GM12878 (cell line): ENCODE measurements at regions not wholly inside any gene's neighbourhood (a gene's known extent, or its start where the extent isn't known, plus 50 kb on each side); places are given as distances from the start of the nearest gene placed in this dataset.

ENCODE experiments used
- KAT2A ChIP-seq: conservative IDR thresholded peaks from 2 replicates; pipeline ENCODE4 v1.6.1; 2011; ENCODE audit warnings: low read depth, low read length; ENCODE audit not compliant: control insufficient read depth
- LARP7 ChIP-seq: fragments of 450-650 bp; IDR thresholded peaks from 2 replicates; pipeline ENCODE4 v1.6.1; 2017; ENCODE audit warnings: mild to moderate bottlenecking
- NR2C2 ChIP-seq: IDR thresholded peaks from 2 replicates; pipeline ENCODE4 v1.6.1; 2011; ENCODE audit warnings: borderline replicate concordance, low read depth; ENCODE audit not compliant: control insufficient read depth, insufficient read length
- NRF1 ChIP-seq: conservative IDR thresholded peaks from 2 replicates; pipeline ENCODE4 v1.6.1; 2011; ENCODE audit warnings: mild to moderate bottlenecking, low read depth, low read length, improper control_type of control experiment
- RBBP5 ChIP-seq: fragments of 200-600 bp; sonication (generic); conservative IDR thresholded peaks from 2 replicates; pipeline ENCODE4 v1.6.1; 2016
- TF ChIP-seq, protein P1 (sequence below): IDR thresholded peaks from 2 replicates; pipeline ENCODE4 v1.6.1; 2012; ENCODE audit warnings: improper control_type of control experiment, low read depth, low read length; ENCODE audit not compliant: insufficient replicate concordance
- TF ChIP-seq, protein P2 (sequence below): fragments of 450-650 bp; IDR thresholded peaks from 2 replicates; pipeline ENCODE4 v1.6.1; 2017; ENCODE audit warnings: borderline replicate concordance
- TF ChIP-seq, protein P3 (sequence below): fragments of 450-650 bp; IDR thresholded peaks from 2 replicates; pipeline ENCODE4 v1.6.1; 2018; ENCODE audit warnings: borderline replicate concordance, mild to moderate bottlenecking; ENCODE audit not compliant: partially characterized antibody

DNA sequence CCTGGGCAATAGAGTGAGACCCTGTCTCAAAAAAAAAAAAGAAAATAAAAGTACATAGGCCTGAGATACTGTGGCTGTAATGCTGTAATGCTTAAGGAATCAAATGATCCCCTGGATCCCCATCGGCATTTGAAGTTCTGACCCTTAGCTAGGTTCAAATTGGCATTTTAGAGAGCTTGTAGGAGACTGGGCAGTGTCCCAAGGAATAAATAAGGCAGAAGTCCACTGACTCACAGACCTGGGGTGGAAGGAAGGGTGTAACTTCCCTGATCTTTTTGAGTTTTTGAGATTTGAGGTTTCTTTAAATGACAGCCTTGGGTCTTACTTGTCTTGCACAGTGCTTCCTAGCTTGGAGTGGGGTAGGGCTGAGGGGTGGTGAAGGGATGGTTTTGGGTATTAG is 553.7 kb downstream of the SLC4A3 start (continued):
- TF ChIP-seq, protein P1, sequence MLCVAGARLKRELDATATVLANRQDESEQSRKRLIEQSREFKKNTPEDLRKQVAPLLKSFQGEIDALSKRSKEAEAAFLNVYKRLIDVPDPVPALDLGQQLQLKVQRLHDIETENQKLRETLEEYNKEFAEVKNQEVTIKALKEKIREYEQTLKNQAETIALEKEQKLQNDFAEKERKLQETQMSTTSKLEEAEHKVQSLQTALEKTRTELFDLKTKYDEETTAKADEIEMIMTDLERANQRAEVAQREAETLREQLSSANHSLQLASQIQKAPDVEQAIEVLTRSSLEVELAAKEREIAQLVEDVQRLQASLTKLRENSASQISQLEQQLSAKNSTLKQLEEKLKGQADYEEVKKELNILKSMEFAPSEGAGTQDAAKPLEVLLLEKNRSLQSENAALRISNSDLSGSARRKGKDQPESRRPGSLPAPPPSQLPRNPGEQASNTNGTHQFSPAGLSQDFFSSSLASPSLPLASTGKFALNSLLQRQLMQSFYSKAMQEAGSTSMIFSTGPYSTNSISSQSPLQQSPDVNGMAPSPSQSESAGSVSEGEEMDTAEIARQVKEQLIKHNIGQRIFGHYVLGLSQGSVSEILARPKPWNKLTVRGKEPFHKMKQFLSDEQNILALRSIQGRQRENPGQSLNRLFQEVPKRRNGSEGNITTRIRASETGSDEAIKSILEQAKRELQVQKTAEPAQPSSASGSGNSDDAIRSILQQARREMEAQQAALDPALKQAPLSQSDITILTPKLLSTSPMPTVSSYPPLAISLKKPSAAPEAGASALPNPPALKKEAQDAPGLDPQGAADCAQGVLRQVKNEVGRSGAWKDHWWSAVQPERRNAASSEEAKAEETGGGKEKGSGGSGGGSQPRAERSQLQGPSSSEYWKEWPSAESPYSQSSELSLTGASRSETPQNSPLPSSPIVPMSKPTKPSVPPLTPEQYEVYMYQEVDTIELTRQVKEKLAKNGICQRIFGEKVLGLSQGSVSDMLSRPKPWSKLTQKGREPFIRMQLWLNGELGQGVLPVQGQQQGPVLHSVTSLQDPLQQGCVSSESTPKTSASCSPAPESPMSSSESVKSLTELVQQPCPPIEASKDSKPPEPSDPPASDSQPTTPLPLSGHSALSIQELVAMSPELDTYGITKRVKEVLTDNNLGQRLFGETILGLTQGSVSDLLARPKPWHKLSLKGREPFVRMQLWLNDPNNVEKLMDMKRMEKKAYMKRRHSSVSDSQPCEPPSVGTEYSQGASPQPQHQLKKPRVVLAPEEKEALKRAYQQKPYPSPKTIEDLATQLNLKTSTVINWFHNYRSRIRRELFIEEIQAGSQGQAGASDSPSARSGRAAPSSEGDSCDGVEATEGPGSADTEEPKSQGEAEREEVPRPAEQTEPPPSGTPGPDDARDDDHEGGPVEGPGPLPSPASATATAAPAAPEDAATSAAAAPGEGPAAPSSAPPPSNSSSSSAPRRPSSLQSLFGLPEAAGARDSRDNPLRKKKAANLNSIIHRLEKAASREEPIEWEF: no peak
- no peak for TF ChIP-seq NRF1
- no peak for TF ChIP-seq LARP7
- TF ChIP-seq, protein P2, sequence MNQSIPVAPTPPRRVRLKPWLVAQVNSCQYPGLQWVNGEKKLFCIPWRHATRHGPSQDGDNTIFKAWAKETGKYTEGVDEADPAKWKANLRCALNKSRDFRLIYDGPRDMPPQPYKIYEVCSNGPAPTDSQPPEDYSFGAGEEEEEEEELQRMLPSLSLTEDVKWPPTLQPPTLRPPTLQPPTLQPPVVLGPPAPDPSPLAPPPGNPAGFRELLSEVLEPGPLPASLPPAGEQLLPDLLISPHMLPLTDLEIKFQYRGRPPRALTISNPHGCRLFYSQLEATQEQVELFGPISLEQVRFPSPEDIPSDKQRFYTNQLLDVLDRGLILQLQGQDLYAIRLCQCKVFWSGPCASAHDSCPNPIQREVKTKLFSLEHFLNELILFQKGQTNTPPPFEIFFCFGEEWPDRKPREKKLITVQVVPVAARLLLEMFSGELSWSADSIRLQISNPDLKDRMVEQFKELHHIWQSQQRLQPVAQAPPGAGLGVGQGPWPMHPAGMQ: no peak
- TF ChIP-seq RBBP5: no peak
- TF ChIP-seq NR2C2: no peak
- TF ChIP-seq KAT2A: no peak
- TF ChIP-seq, protein P3, sequence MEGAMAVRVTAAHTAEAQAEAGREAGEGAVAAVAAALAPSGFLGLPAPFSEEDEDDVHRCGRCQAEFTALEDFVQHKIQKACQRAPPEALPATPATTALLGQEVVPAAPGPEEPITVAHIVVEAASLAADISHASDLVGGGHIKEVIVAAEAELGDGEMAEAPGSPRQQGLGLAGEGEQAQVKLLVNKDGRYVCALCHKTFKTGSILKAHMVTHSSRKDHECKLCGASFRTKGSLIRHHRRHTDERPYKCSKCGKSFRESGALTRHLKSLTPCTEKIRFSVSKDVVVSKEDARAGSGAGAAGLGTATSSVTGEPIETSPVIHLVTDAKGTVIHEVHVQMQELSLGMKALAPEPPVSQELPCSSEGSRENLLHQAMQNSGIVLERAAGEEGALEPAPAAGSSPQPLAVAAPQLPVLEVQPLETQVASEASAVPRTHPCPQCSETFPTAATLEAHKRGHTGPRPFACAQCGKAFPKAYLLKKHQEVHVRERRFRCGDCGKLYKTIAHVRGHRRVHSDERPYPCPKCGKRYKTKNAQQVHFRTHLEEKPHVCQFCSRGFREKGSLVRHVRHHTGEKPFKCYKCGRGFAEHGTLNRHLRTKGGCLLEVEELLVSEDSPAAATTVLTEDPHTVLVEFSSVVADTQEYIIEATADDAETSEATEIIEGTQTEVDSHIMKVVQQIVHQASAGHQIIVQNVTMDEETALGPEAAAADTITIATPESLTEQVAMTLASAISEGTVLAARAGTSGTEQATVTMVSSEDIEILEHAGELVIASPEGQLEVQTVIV: no peak
